Stimulated activated CD4-positive, alpha-beta T cell treated with anti-CD3 and anti-CD28 coated beads, Interleukin-15, amount 100 ng/mL, for 48 hours (primary cell): ENCODE measurements at regions not wholly inside any gene's neighbourhood (a gene's known extent, or its start where the extent isn't known, plus 50 kb on each side); places are given as distances from the start of the nearest gene placed in this dataset.

ENCODE experiments used
- DNase-seq, 2 donors: peaks; one replicate each; pipeline ENCODE4 v3.0.0-alpha.2; 2020; ENCODE audit warnings: low read depth in 2 of 2

DNA sequence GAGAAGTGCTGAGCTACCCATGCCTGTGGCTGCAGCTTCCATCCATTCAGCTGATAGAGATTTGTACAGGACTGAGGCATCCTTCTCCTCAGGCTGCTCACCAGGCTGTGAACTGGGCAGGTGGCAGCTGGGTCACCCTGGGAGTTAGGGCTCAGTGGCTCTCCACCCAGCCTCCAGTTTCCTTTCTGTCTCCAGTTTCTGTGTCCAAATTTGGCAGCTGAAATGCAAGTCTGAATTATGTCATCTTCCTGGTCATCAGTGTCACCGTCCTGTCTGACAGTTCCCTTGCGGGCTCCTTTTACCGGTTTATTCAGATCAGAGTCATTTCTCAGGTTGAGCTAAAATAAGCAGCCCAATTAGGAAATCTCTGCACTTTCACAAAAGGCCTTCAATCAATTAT is 93.3 kb downstream of the EDN1 start:
- no peak for DNase-seq

- no peak for DNase-seq
Observed at GRCh38 chr6:12384357-12384912, 94.3 kb downstream of the EDN1 start.

DNA sequence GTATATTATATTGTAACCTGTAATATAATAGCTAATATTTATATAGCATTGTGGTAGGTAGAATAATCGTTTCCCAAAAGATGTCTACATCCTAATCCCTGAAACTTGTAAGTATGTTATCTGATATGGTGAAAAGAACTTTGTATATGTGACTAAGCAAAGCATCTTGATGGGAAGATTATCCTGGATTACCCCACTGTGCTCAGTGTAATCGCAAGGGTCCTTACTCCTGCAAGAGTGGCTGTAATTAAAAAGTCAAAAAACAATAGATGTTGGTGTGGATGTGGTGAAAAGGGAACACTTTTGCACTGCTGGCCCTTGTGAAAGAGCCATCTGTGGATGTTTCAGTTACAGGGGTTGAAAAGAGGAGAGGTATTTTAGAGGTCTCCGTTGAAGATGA is 95.2 kb downstream of the EDN1 start:
- no peak for DNase-seq

DNA sequence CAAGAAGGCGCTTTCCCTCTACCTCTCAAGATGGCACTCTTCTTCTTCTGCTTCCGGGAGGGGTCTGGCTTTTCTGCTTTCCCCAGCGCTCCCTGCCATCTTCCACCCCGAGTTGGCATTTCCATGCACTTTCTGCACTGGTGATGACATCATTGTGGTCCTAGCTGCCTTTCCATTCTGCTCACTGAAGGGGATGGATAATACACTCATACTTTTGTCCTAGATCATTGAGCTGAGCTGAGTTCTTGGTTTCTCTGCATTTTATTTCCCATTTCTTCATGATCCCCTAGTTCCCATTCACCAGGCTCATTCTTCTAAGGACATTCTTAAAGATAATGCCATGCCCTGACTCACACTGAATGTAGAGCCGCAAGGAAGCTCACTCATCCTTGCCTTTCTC is 96.7 kb downstream of the EDN1 start:
- no peak for DNase-seq

- DNase-seq: no peak
Observed at GRCh38 chr6:12391472-12391871, 101.3 kb downstream of the EDN1 start.

GRCh38 chr6:12392490-12392889 is 102.3 kb downstream of the EDN1 start:
- no peak for DNase-seq

GRCh38 chr6:12393100-12393499 is 102.9 kb downstream of the EDN1 start:
- DNase-seq: no peak

DNA sequence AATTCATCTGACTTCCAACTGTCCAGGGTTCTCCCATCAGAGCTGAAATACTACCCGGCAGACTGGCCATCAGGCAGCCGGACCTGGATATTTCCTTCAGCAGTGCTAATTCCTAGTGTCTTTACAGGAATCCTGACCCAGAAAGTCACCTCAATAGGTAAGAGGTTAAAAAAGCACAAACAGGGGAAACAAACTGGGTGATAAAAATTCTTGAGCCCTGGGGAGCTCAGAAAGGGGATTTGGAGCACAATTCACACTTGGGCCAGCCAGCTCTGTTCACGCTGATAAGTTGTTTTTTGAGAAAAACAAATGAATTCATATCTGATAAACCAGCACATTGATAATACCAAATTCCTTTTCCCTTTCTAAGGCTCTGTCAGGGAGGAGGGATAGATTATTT is 104.0 kb downstream of the EDN1 start:
- no peak for DNase-seq

GRCh38 chr6:12395898-12396297 is 105.7 kb downstream of the EDN1 start:
- no peak for DNase-seq

DNA sequence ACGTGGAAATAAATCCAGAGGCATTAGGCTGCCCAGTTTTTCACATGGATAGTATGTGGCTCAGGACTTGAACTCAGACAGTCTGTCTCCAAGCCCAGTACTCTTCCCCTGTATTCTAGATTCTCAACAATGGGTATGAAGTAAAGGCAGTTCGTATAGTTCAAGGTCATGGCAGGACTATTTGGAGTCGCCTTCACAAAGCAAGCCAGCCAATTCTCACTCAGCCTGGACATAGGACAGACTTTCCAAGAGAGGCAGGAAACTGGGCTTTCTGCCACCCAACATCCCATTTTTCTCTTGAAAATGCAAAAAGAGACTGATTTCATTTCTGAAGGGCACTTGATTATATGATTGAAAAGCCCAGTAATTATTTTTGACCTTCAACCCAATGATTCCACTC is 111.0 kb downstream of the EDN1 start:
- DNase-seq: no peak

- DNase-seq: no peak
Observed at GRCh38 chr6:12403201-12403826, 113.2 kb downstream of the EDN1 start.

- DNase-seq: no peak
Observed at GRCh38 chr6:12403947-12404647, 113.9 kb downstream of the EDN1 start.

GRCh38 chr6:12404651-12405050 is 114.5 kb downstream of the EDN1 start:
- no peak for DNase-seq

DNA sequence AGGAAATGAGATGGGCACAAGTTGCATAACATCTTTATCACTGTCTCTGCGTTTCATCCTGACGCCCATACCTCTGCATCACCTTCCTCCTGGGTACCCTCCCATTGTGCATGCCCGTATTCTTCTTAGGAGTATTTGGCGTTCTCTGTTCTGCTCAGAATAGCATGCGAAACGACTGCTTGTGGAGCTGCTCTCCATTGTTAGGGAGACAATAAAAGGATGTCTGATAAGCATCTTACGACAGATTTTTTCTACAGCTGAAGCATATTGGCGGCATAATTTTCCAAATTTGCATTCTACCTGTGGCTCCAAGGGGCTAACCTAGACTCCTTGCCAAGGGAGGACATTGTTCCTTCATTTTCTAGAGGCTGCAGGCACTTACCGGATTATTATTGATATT is 118.6 kb downstream of the EDN1 start:
- no peak for DNase-seq

DNA sequence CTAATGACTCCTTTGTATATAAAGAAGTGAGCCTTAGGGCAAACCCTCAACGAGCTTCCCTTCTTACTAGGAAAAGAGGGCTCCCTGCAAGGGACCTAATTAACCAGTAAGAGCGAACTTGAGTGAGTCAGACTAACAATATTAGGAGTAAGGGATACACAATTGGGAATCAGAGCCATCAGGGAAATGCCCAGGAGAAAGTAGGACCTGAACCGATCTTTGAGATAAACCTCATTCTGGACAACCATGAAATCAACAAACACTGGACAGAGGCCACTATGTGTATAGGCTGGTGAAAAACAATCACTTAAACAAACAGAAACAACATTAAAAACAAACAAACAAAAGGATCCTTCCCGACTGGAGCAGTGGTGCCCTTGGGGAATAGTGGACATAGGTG is 120.8 kb downstream of the EDN1 start:
- no peak for DNase-seq

DNA sequence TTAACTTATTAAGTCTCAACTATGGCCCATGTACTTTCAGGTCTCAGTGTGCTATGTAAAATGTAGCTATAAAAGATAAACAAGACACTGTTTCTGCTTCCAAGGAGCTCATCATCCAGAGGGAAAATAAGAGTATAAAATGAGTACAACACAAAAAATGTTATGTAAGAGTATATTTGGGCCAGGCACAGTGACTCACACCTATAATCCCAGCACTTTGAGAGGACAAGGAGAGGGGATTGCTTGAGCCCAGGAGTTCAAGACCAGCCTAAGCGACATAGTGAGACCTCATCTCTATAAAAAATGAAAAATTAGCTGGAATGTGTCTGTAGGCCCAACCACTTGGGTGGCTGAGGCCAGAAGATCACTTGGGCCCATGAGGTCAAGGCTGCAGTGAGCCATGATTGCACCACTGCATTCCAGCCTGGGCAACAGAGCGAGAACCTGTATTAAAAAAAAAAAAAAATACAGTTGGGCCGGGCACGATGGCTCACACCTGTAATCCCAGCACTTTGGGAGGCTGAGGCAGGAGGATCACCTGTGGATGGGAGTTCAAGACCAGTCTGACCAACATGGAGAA is 124.0 kb downstream of the EDN1 start:
- no peak for DNase-seq

DNA sequence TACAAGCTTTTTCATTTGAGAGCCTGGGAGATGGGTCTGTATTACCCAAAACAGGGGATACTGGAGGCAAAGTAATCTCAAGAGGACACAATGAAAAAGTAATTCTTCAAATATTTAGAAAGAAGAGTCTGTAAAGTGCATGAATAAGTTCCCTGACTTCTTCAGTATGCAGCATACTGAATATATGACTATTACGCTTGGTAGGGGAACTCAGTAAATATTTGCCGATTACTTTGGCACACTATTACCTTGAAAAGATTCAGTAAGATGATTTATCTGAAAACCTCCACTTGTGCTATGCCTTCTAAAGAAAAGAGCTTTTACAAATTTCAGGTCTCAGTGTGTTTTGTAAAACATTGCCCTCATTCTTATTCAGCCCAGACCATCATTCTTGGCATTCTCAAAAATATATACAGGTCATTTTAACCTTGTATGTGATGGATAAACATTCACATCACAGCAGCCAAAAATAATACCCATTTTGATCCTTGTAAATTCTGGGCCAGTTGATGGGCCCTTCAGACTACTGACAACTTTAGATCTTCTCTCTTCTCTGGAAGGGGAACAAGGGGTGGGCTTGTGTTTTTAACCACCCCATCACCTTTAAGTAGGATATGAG is 125.9 kb downstream of the EDN1 start:
- DNase-seq: no peak

DNA sequence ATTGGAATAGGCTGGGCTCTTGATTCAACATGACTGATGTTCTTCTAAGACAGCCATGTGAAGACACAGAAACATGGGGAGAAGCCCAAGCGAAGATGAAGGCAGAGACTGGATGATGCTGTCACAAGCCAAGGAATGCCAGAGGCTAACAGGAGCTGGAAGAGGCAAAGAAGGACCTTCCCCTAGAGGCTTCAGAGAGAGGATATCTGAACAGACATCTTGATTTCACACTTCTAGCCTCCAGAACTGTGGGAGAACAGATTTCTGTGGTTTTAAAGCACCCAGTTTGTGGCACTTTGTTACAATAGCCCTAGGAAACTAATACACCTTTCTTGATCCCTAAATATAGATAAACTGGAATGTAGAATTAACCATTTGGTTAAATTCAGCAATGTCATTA is 127.0 kb downstream of the EDN1 start:
- no peak for DNase-seq

DNA sequence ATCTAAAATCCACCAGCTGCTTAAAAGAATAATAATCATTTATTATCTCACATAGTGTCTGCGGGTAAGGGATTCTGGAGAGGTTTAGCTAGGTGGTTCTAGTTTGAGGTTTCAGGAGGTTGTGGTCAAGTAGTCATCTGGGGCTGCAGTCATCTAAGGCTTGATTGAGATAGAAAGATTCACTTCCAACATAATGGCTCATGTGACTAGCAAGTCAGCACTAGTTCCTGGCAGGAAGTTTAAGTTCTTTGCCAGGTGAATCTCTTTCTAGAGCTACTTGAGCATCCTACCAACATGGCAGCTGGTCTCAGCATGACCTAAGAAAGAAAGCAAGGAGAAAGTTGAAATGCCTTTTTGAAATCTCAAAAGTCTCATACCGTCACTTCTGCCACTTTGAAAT is 128.8 kb downstream of the EDN1 start:
- DNase-seq: no peak

GRCh38 chr6:12419631-12420272 is 129.6 kb downstream of the EDN1 start:
- no peak for DNase-seq

- DNase-seq: no peak
Observed at GRCh38 chr6:12420626-12421025, 130.5 kb downstream of the EDN1 start.

DNA sequence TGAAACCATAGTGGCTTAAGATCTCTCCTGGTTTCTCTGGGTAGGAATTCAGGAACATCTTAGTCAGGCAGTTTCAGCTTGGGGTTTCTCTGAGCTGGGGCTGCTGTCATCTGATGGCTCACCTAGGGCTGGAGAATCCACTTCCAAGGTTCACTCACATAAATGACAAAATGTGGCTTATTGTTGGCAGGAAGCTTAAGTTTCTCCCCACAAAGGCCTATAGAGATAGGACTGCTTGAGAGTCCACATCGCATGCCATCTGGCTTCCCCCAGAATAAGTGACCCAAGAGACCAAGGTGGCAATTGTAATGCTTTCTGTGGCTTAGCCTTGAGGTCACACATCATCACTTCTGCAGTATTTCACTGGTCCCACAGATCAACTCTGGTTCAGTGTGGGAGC is 131.4 kb downstream of the EDN1 start:
- no peak for DNase-seq
